ENCODE measurements at regions not wholly inside any gene's neighbourhood (a gene's known extent, or its start where the extent isn't known, plus 50 kb on each side); places are given as distances from the start of the nearest gene placed in this dataset.

DNA sequence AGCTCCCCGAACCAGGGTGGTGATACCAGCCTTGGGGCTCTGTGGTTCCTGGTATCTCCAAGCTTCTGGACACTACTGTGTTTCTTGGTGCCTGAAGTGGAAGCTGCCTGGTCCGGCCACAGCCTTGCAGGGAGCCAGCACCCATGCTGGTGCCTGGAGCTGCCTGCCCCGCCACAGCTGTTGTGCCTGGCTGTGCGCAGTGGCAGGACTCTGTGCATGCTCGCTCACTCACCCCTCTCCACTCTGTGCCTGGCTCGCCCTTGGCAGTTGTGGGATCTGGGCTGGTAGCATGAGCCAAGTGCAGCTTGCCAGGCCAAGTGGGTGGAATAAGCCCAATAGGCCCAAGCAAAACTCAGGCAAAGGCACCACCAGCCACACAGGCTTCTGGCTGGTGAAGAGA is 1225.3 kb downstream of the SLITRK5 start:
- no peaks in the 10 kb centered on the region for H3K9me2 ChIP-seq (ENCODE audit: insufficient read depth)
- H3K27me3 ChIP-seq (ENCODE audit: insufficient read depth, low read depth): no peaks in the 10 kb centered on the region
- no peaks in the 10 kb centered on the region for H3K36me3 ChIP-seq (ENCODE audit: low read depth)
- intact Hi-C loops (cut with micrococcal nuclease; ENCODE audit: unreplicated experiment): no loop called here
- H3K79me2 ChIP-seq (ENCODE audit: low read depth): no peaks in the 10 kb centered on the region
- DNase-seq: no peak
- no peaks in the 10 kb centered on the region for H3K4me1 ChIP-seq (replicated peaks; ENCODE audit: insufficient read depth)
- H3K27ac ChIP-seq: no peak overlapping the region
- POLR2A ChIA-PET (ENCODE audit: unreplicated experiment): no interaction called here
- H3K9me3 ChIP-seq (ENCODE audit: insufficient read depth, low read depth): no peaks in the 10 kb centered on the region
- TF ChIP-seq, protein P1, sequence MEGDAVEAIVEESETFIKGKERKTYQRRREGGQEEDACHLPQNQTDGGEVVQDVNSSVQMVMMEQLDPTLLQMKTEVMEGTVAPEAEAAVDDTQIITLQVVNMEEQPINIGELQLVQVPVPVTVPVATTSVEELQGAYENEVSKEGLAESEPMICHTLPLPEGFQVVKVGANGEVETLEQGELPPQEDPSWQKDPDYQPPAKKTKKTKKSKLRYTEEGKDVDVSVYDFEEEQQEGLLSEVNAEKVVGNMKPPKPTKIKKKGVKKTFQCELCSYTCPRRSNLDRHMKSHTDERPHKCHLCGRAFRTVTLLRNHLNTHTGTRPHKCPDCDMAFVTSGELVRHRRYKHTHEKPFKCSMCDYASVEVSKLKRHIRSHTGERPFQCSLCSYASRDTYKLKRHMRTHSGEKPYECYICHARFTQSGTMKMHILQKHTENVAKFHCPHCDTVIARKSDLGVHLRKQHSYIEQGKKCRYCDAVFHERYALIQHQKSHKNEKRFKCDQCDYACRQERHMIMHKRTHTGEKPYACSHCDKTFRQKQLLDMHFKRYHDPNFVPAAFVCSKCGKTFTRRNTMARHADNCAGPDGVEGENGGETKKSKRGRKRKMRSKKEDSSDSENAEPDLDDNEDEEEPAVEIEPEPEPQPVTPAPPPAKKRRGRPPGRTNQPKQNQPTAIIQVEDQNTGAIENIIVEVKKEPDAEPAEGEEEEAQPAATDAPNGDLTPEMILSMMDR (conservative IDR thresholded peaks at IDR 0.05): no peak
- no peak for TF ChIP-seq EZH2 (IDR thresholded peaks at IDR 0.05; ENCODE audit: low read depth)
- H3K4me2 ChIP-seq: no peak overlapping the region
- no peaks in the 10 kb centered on the region; the same call in 1 of the 2 replicates for H4K20me1 ChIP-seq (ENCODE audit: insufficient read depth)
- H3K4me3 ChIP-seq: no peak overlapping the region
- BruUV-seq (replicated peaks): no TSS peak
- CTCF ChIA-PET: no interaction called here
- no peak overlapping the region for H2AFZ ChIP-seq
- no peaks in the 10 kb centered on the region for H3F3A ChIP-seq (ENCODE audit: insufficient read depth, low read depth)

DNA sequence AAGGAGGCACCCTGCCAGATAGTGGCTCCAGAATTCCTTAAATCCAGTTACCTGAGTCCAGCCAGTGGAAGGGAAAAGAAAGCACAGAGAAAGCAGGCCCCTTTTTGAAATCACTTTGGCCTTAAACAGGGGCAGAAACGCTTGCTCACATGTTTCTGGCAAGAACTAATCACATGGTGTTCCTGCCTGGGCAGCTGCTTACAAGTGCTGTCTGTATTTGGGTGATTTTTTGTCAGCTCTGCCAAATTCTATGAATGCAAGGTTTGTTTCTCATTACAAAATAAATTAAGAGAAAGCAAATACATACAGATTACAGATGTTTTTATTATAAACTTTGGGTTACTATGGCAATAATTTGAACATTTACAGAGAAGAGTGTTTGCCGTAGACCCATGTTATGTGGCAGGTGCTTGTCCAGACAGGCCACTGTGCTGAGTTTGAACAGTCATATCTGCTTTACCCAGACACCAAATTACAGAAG is 1237.8 kb downstream of the SLITRK5 start:
- no peak overlapping the region for H3K4me2 ChIP-seq
- POLR2A ChIA-PET (ENCODE audit: unreplicated experiment): no interaction called here
- no TSS peak for BruUV-seq (replicated peaks)
- no peaks in the 10 kb centered on the region for H3K79me2 ChIP-seq (ENCODE audit: low read depth)
- H3K36me3 ChIP-seq (ENCODE audit: low read depth): no peaks in the 10 kb centered on the region
- no peaks in the 10 kb centered on the region for H3K9me3 ChIP-seq (ENCODE audit: insufficient read depth, low read depth)
- TF ChIP-seq EZH2 (IDR thresholded peaks at IDR 0.05; ENCODE audit: low read depth): no peak
- TF ChIP-seq, protein P1 (conservative IDR thresholded peaks at IDR 0.05): no peak
- intact Hi-C loops (cut with micrococcal nuclease; ENCODE audit: unreplicated experiment): no loop called here
- H3K27me3 ChIP-seq (ENCODE audit: insufficient read depth, low read depth): no peaks in the 10 kb centered on the region
- H4K20me1 ChIP-seq (ENCODE audit: insufficient read depth): no peaks in the 10 kb centered on the region
- no peak for DNase-seq
- CTCF ChIA-PET: no interaction called here
- H3K9me2 ChIP-seq (ENCODE audit: insufficient read depth): peaks cover 3% of the 10 kb centered on the region
- H3K27ac ChIP-seq: no peak overlapping the region
- no peak overlapping the region for H3K4me3 ChIP-seq
- H3F3A ChIP-seq (ENCODE audit: insufficient read depth, low read depth): no peaks in the 10 kb centered on the region
- H2AFZ ChIP-seq: no peak overlapping the region
- no peaks in the 10 kb centered on the region for H3K4me1 ChIP-seq (replicated peaks; ENCODE audit: insufficient read depth)

DNA sequence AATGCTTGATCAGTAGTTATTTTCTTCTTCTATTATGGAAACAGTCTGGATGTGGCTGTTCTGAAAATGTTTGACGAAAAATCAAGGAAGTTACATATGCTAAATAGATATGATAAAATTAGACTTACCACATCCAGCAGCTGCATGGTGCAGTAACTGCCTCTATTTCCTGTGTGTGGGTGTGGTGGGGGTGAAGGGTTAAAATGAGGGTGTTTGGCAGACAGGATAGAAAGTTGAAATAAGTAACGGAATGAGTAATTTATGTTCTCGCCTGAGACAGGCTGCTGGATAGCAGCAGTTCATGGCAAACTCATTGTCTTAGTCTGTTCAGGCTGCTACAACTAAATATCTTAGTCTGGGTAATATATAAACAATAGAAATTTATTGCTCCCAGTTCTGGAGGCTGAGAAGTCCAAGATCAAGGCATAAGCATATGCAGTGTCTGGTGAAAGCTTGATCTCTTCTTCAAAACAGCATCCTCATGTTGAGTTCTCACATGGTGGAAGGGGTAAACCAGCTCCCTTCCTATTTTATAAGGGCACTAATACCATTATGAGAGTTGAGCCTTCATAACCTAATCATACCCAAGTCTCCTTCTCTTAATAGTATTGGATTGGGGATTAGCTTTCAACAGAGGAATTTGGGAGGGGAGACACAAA is 1248.9 kb downstream of the SLITRK5 start:
- no peaks in the 10 kb centered on the region for H3K27me3 ChIP-seq (ENCODE audit: insufficient read depth, low read depth)
- no peaks in the 10 kb centered on the region for H3K9me3 ChIP-seq (ENCODE audit: insufficient read depth, low read depth)
- H3K79me2 ChIP-seq (ENCODE audit: low read depth): no peaks in the 10 kb centered on the region
- intact Hi-C loops (cut with micrococcal nuclease; ENCODE audit: unreplicated experiment): no loop called here
- DNase-seq: no peak
- no peaks in the 10 kb centered on the region for H3K36me3 ChIP-seq (ENCODE audit: low read depth)
- H3K4me1 ChIP-seq (replicated peaks; ENCODE audit: insufficient read depth): no peaks in the 10 kb centered on the region
- BruUV-seq (replicated peaks): no TSS peak
- no peak overlapping the region for H3K27ac ChIP-seq
- H3F3A ChIP-seq (ENCODE audit: insufficient read depth, low read depth): no peaks in the 10 kb centered on the region
- H4K20me1 ChIP-seq (ENCODE audit: insufficient read depth): no peaks in the 10 kb centered on the region
- H3K9me2 ChIP-seq (ENCODE audit: insufficient read depth): 0 out of 2 replicates have a peak, but pooled peaks cover 3% of the 10 kb centered on the region
- CTCF ChIA-PET: no interaction called here
- H3K4me2 ChIP-seq: no peak overlapping the region
- H3K4me3 ChIP-seq: no peak overlapping the region
- no peak for TF ChIP-seq EZH2 (IDR thresholded peaks at IDR 0.05; ENCODE audit: low read depth)
- TF ChIP-seq, protein P1 (conservative IDR thresholded peaks at IDR 0.05): no peak
- H2AFZ ChIP-seq: no peak overlapping the region
- POLR2A ChIA-PET (ENCODE audit: unreplicated experiment): no interaction called here
